Tibial artery (tissue), 4 donors: ENCODE measurements at regions not wholly inside any gene's neighbourhood (a gene's known extent, or its start where the extent isn't known, plus 50 kb on each side); places are given as distances from the start of the nearest gene placed in this dataset.

Experiments
- DNase-seq, 2 donors: peaks; one replicate each; pipeline ENCODE4 v3.0.0-alpha.2; 2019
- H3K27ac ChIP-seq, 2 donors: fragments of 200-600 bp; sonication (generic) in 1 of 2; 1 replicate in 1 of 2; 2 replicates in 1 of 2; pipeline ENCODE4 v1.5.1; 2018 to 2019; ENCODE audit warnings: mild to moderate bottlenecking in 1 of 2
- H3K27me3 ChIP-seq, 2 donors: fragments of 200-600 bp; sonication (generic) in 1 of 2; one replicate each; pipeline versions ENCODE4 v1.5.1 to v1.6.0; 2016 to 2019
- H3K36me3 ChIP-seq, 3 donors: fragments of 200-600 bp; sonication (generic) in 2 of 3; one replicate each; pipeline ENCODE4 v1.5.1; 2016 to 2019; ENCODE audit warnings: mild to moderate bottlenecking in 2 of 3
- H3K4me1 ChIP-seq, 4 donors: fragments of 200-600 bp; sonication (generic) in 2 of 4; 1 replicate in 3 of 4; 2 replicates in 1 of 4; pipeline ENCODE4 v1.5.1; 2016 to 2019
- H3K4me3 ChIP-seq, 2 donors: fragments of 200-600 bp; sonication (generic) in 1 of 2; 1 replicate in 1 of 2; 2 replicates in 1 of 2; pipeline ENCODE4 v1.5.1; 2018 to 2019; ENCODE audit warnings: mild to moderate bottlenecking in 2 of 2
- H3K9me3 ChIP-seq, 3 donors: fragments of 200-600 bp; sonication (generic) in 1 of 3; one replicate each; pipeline ENCODE4 v1.5.1; 2016 to 2019
- intact Hi-C: fragments of 100-400 bp; cut with DNase I; formaldehyde crosslinking; loops from one replicate; pipeline ENCODE4 v1.15.0; 2023; ENCODE audit warnings: low total_unique reads
- TF ChIP-seq, protein P1 (sequence below), 2 experiments: fragments of 200-600 bp in 1 of 2; fragments of 450-650 bp in 1 of 2; IDR thresholded peaks; one replicate each; pipeline ENCODE4 v1.5.1; 2017 to 2019; ENCODE audit warnings: antibody characterized with exemption in 2 of 2, mild to moderate bottlenecking in 1 of 2, moderate library complexity in 1 of 2

DNA sequence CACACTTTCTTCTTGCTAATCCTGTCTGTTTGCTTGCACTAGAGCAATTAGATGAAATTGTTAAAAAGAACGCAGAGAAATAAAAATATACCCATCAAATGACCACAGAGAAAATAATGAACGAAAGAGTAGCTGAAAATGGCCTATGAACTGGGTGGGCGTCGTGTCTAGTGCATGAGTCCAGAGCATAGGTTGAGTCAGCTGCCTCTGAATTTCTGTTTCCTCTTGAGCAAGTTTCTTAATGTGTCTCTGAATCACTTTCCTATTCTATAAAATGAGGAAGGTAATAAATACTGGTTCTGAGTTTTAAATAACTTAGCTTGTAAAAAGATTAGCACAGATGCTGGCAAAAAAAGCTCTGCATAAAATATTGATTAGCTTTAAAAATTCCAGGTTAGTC, 75.0 kb downstream of the POM121L12 start:
- no peaks in the 10 kb centered on the region for H3K36me3 ChIP-seq
- no peak overlapping the region for H3K27ac ChIP-seq
- intact Hi-C loops, result no loop called here
- H3K4me1 ChIP-seq, result no peaks in the 10 kb centered on the region
- no peak for DNase-seq
- no peaks in the 10 kb centered on the region for H3K27me3 ChIP-seq
- no peak overlapping the region for H3K4me3 ChIP-seq
- no peaks in the 10 kb centered on the region for H3K9me3 ChIP-seq
- TF ChIP-seq, protein P1, sequence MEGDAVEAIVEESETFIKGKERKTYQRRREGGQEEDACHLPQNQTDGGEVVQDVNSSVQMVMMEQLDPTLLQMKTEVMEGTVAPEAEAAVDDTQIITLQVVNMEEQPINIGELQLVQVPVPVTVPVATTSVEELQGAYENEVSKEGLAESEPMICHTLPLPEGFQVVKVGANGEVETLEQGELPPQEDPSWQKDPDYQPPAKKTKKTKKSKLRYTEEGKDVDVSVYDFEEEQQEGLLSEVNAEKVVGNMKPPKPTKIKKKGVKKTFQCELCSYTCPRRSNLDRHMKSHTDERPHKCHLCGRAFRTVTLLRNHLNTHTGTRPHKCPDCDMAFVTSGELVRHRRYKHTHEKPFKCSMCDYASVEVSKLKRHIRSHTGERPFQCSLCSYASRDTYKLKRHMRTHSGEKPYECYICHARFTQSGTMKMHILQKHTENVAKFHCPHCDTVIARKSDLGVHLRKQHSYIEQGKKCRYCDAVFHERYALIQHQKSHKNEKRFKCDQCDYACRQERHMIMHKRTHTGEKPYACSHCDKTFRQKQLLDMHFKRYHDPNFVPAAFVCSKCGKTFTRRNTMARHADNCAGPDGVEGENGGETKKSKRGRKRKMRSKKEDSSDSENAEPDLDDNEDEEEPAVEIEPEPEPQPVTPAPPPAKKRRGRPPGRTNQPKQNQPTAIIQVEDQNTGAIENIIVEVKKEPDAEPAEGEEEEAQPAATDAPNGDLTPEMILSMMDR (IDR thresholded peaks at IDR 0.05), result no peak

DNA sequence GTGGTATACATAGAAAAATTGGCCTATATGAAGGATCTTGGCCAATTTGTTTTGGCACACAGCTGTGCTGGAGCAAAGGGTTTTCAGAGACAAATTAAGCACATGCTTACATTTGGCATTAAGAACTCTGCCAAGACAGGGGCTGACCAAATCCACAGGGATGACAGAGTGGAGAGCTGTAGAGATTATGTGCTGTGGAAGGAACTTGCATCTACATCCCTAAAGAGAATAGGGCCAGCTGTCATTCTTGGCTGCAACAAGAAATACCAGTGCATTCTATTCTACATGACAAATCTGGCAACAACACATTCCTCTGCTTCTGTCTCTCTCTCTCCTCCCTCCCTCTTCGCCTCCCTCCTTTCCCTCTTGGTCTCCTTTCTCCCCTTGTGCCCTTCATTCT, 75.6 kb downstream of the POM121L12 start:
- DNase-seq, result no peak
- TF ChIP-seq, protein P1 (IDR thresholded peaks at IDR 0.05), result no peak
- H3K4me3 ChIP-seq, result no peak overlapping the region
- H3K27me3 ChIP-seq, result no peaks in the 10 kb centered on the region
- no peaks in the 10 kb centered on the region for H3K4me1 ChIP-seq
- intact Hi-C loops, result no loop called here
- H3K36me3 ChIP-seq, result no peaks in the 10 kb centered on the region
- H3K27ac ChIP-seq, result no peak overlapping the region
- no peaks in the 10 kb centered on the region for H3K9me3 ChIP-seq

DNA sequence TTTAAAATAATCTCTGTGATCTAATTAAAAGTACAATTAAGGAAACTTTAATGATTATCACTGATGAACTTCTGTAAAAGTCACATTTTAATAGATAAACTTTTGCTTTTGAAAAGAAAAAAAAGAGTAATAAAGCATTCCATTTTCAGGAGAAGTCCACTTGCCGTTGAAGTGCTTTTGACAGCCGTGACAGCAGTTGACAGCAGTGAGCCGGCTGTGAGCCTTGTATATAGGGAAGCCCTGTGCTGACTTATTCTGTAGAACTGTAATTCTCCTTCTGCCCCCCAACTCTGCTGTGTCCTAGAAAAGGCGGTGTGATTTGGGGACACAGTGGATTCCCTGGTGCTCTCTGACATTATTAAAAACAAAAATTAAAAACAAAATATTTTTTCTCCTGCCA, 78.0 kb downstream of the POM121L12 start:
- intact Hi-C loops, result no loop called here
- H3K27me3 ChIP-seq, result no peaks in the 10 kb centered on the region
- no peaks in the 10 kb centered on the region for H3K4me1 ChIP-seq
- no peak overlapping the region for H3K27ac ChIP-seq
- no peaks in the 10 kb centered on the region for H3K36me3 ChIP-seq
- no peaks in the 10 kb centered on the region for H3K9me3 ChIP-seq
- H3K4me3 ChIP-seq, result no peak overlapping the region
- no peak for DNase-seq
- TF ChIP-seq, protein P1 (IDR thresholded peaks at IDR 0.05), result no peak

DNA sequence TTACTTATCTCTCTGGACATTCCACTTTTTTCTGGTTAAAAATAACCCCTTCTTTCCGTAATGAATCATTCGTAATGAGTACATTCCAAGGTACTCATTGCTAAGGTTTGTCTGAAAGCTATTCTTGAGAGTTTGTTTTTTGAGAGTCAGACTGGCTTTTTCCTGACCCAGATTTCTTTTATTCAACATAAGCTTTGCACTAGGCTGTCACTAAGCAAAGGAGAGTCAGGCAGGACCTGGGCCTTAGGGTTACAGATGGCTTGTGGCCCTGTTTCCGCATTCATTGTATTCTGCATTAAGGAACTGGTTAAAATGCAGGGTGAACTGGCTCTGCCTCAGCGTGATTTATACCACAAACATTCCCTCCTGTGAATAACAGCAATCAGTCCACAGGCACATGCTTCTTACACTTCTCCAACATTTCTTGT, 84.1 kb downstream of the POM121L12 start:
- Histone ChIP-seq H3K36me3 (no peaks in the 10 kb centered on the region), H3K4me1 (no peaks in the 10 kb centered on the region), H3K9me3 (peaks cover 0 to 3% (median 0%) of the 10 kb centered on the region in 3 donors), H3K27ac (no peak overlapping the region), H3K27me3 (no peaks in the 10 kb centered on the region), H3K4me3 (no peak overlapping the region)
- no peak for DNase-seq
- intact Hi-C loops, result no loop called here
- TF ChIP-seq, protein P1 (IDR thresholded peaks at IDR 0.05), result no peak

DNA sequence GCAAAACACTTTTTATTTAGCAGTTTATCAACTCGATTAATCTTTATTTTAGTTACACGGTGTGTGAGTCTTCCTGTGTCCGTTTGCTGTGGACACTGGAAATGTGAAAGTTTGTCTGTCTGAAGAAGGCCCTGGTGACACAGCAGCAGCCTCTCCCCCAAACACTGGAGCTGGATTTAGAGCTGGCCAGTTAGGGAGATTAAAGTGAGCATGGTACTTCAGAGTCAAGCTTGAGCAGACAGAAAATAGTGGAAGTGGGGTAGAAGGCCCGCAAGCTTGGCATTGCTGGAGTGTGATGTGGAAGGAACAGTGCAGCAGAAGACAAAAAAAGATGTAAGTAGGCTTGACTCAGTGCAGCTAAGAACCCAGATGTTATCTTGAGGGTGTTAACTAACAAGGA, 85.9 kb downstream of the POM121L12 start:
- Histone ChIP-seq H3K4me3 (no peak overlapping the region), H3K27ac (no peak overlapping the region), H3K36me3 (no peaks in the 10 kb centered on the region), H3K4me1 (no peaks in the 10 kb centered on the region), H3K27me3 (no peaks in the 10 kb centered on the region), H3K9me3 (peaks cover 0 to 3% (median 0%) of the 10 kb centered on the region in 3 donors)
- TF ChIP-seq, protein P1 (IDR thresholded peaks at IDR 0.05), result no peak
- intact Hi-C loops, result no loop called here
- no peak for DNase-seq

DNA sequence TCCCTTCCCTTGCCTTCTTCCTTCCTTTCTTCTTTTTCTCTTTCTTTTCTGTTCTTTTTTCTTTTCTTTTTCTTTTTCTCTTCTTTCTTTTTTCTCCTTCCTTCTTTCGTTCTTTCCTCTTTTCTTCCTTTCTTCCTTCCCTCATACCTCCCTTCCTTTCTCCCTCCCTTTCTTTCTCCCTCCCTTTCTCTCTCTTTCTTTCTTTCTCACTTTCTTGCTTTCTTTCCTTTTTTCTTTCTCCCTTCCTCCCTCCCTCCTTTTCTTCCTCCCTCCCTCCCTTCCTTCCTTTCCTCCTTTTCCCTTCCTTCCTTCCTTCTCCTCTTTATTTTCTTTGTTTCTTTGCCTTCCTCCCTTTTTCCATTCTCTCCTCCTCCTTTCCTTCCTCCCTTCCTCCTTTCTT, 96.3 kb downstream of the POM121L12 start:
- no peaks in the 10 kb centered on the region for H3K27me3 ChIP-seq
- H3K36me3 ChIP-seq, result no peaks in the 10 kb centered on the region
- intact Hi-C loops, result no loop called here
- no peak overlapping the region for H3K4me3 ChIP-seq
- no peak for DNase-seq
- H3K4me1 ChIP-seq, result no peaks in the 10 kb centered on the region
- no peaks in the 10 kb centered on the region for H3K9me3 ChIP-seq
- TF ChIP-seq, protein P1 (IDR thresholded peaks at IDR 0.05), result no peak
- no peak overlapping the region for H3K27ac ChIP-seq
